ENCODE measurements at regions not wholly inside any gene's neighbourhood (a gene's known extent, or its start where the extent isn't known, plus 50 kb on each side); places are given as distances from the start of the nearest gene placed in this dataset.

- Histone ChIP-seq H3K4me3 (no peak overlapping the region), H3K36me3 (no peaks in the 10 kb centered on the region), H3K9me3 (no peaks in the 10 kb centered on the region), H3K4me1 (no peaks in the 10 kb centered on the region), H3K27me3 (no peaks in the 10 kb centered on the region), H3K27ac (no peak overlapping the region)
- no peak for TF ChIP-seq CTCF (IDR thresholded peaks at IDR 0.05)
- no peak for TF ChIP-seq POLR2A (IDR thresholded peaks at IDR 0.05)
- DNase-seq = no peak
- intact Hi-C loops (cut with DNase I; ENCODE audit: low total_unique reads) = no loop called here
Measured at GRCh38 chr6:144647971-144648651, 363.0 kb downstream of the UTRN start.

- Histone ChIP-seq H3K9me3 (no peaks in the 10 kb centered on the region), H3K4me1 (no peaks in the 10 kb centered on the region), H3K27ac (no peak overlapping the region), H3K4me3 (no peak overlapping the region), H3K36me3 (no peaks in the 10 kb centered on the region), H3K27me3 (no peaks in the 10 kb centered on the region)
- intact Hi-C loops (cut with DNase I; ENCODE audit: low total_unique reads) = no loop called here
- no peak for TF ChIP-seq POLR2A (IDR thresholded peaks at IDR 0.05)
- TF ChIP-seq CTCF (IDR thresholded peaks at IDR 0.05) = no peak
- DNase-seq = no peak
Measured at GRCh38 chr6:144649085-144649484, 363.9 kb downstream of the UTRN start.

- Histone ChIP-seq H3K36me3 (no peaks in the 10 kb centered on the region), H3K27me3 (no peaks in the 10 kb centered on the region), H3K4me1 (no peaks in the 10 kb centered on the region), H3K27ac (no peak overlapping the region), H3K4me3 (no peak overlapping the region), H3K9me3 (no peaks in the 10 kb centered on the region)
- intact Hi-C loops (cut with DNase I; ENCODE audit: low total_unique reads) = no loop called here
- DNase-seq = no peak
- TF ChIP-seq POLR2A (IDR thresholded peaks at IDR 0.05) (no peak), CTCF (IDR thresholded peaks at IDR 0.05) (no peak)
Measured at GRCh38 chr6:144651234-144651633, 366.1 kb downstream of the UTRN start.

GRCh38 chr6:144652292-144652891, 367.3 kb downstream of the UTRN start:
- Histone ChIP-seq H3K27ac (no peak overlapping the region), H3K4me1 (no peaks in the 10 kb centered on the region), H3K27me3 (no peaks in the 10 kb centered on the region), H3K9me3 (no peaks in the 10 kb centered on the region), H3K36me3 (no peaks in the 10 kb centered on the region), H3K4me3 (no peak overlapping the region)
- intact Hi-C loops (cut with DNase I; ENCODE audit: low total_unique reads) = no loop called here
- no peak for DNase-seq
- TF ChIP-seq POLR2A (IDR thresholded peaks at IDR 0.05) = no peak
- no peak for TF ChIP-seq CTCF (IDR thresholded peaks at IDR 0.05)

- no peaks in the 10 kb centered on the region for H3K9me3 ChIP-seq
- H3K4me1 ChIP-seq = peaks cover 0 to 3% of the 10 kb centered on the region in 2 donors
- no peak overlapping the region for H3K27ac ChIP-seq
- TF ChIP-seq CTCF (IDR thresholded peaks at IDR 0.05) (no peak), POLR2A (IDR thresholded peaks at IDR 0.05) (no peak)
- no peak for DNase-seq
- no peak overlapping the region for H3K4me3 ChIP-seq
- no peaks in the 10 kb centered on the region for H3K36me3 ChIP-seq
- intact Hi-C loops (cut with DNase I; ENCODE audit: low total_unique reads) = no loop called here
- no peaks in the 10 kb centered on the region for H3K27me3 ChIP-seq
Measured at GRCh38 chr6:144653885-144654505, 368.9 kb downstream of the UTRN start.
